Embryonic facial prominence (tissue), 1 donor: ENCODE measurements at regions not wholly inside any gene's neighbourhood (a gene's known extent, or its start where the extent isn't known, plus 50 kb on each side); places are given as distances from the start of the nearest gene placed in this dataset.
"Not testable (repeated sequence)": the region's sequence is repeated elsewhere in the genome, so short reads cannot be mapped to it uniquely, and the experiment has no call there.

Experiments used
- DNase-seq: peaks from one replicate; pipeline ENCODE4 v3.0.0-alpha.2; 2016; ENCODE audit errors: extremely low spot score

- DNase-seq, result no peak
Measured at GRCh38 chr6:137399881-137400443, 94.2 kb downstream of the OLIG3 start.

- no peak for DNase-seq
Measured at GRCh38 chr6:137395316-137395715, 98.9 kb downstream of the OLIG3 start.

GRCh38 chr6:137391061-137391814, 103.0 kb downstream of the OLIG3 start:
- no peak for DNase-seq

- DNase-seq, result no peak
Measured at GRCh38 chr6:137390334-137390733, 103.9 kb downstream of the OLIG3 start.

- no peak for DNase-seq
Measured at GRCh38 chr6:137389150-137389704, 105.0 kb downstream of the OLIG3 start.

GRCh38 chr6:137387096-137387764, 107.0 kb downstream of the OLIG3 start:
- DNase-seq, result no peak

- DNase-seq, result not testable (repeated sequence)
Measured at GRCh38 chr6:137383287-137383686, 110.9 kb downstream of the OLIG3 start.

GRCh38 chr6:137378090-137378369, 116.2 kb downstream of the OLIG3 start:
- no peak for DNase-seq

GRCh38 chr6:137373296-137373695, 120.9 kb downstream of the OLIG3 start:
- DNase-seq, result no peak

- no peak for DNase-seq
Measured at GRCh38 chr6:137372532-137372931, 121.7 kb downstream of the OLIG3 start.

GRCh38 chr6:137371634-137372016, 122.6 kb downstream of the OLIG3 start:
- no peak for DNase-seq

GRCh38 chr6:137370871-137371633, 123.1 kb downstream of the OLIG3 start:
- DNase-seq, result no peak

- DNase-seq, result no peak
Measured at GRCh38 chr6:137369136-137369535, 125.1 kb downstream of the OLIG3 start.

GRCh38 chr6:137365707-137366437, 128.3 kb downstream of the OLIG3 start:
- no peak for DNase-seq

- DNase-seq, result no peak
Measured at GRCh38 chr6:137363805-137364138, 130.4 kb downstream of the OLIG3 start.

GRCh38 chr6:137362878-137363804, 131.1 kb downstream of the OLIG3 start:
- no peak for DNase-seq

GRCh38 chr6:137361701-137362100, 132.5 kb downstream of the OLIG3 start:
- no peak for DNase-seq

- DNase-seq, result no peak
Measured at GRCh38 chr6:137358273-137358672, 135.9 kb downstream of the OLIG3 start.

GRCh38 chr6:137357948-137358266, 136.3 kb downstream of the OLIG3 start:
- no peak for DNase-seq

GRCh38 chr6:137357263-137357947, 136.8 kb downstream of the OLIG3 start:
- no peak for DNase-seq
